HepG2 (cell line): ENCODE measurements at regions not wholly inside any gene's neighbourhood (a gene's known extent, or its start where the extent isn't known, plus 50 kb on each side); places are given as distances from the start of the nearest gene placed in this dataset.

ENCODE experiments used
- ATAC-seq: fragments of 200-7000 bp; cut with Tn5 transposase; 3 replicates; pipeline ENCODE4 v1.9.1; 2020; ENCODE audit warnings: mild to moderate bottlenecking, moderate library complexity
- BruUV-seq: library from RNA; stranded (reverse); fragments of 400-500 nt; replicated peaks from 2 replicates; lab custom pipeline; 2021; lab: Mats Ljungman, UMichigan
- CTCF ChIA-PET: fragments of 300-600 bp; formaldehyde crosslinking; extraction: SDS; loops from one replicate; lab custom pipeline; 2021; ENCODE audit warnings: low total read pairs, inconsistent platforms, low intra/inter-chr PET ratio; lab: Yijun Ruan, JAX
- POLR2A ChIA-PET: fragments of 350-600 bp; sonication (Branson Sonifier 250); formaldehyde crosslinking; loops from one replicate; lab custom pipeline; 2020; ENCODE audit warnings: antibody characterized with exemption, inconsistent platforms; lab: Yijun Ruan, JAX
- DNase-seq: peaks from one replicate; pipeline ENCODE4 v3.0.0-alpha.2; 2015; ENCODE audit warnings: low spot score
- FAIRE-seq: peaks from 3 replicates; lab custom pipeline; 2011; peaks lifted over from hg19 to GRCh38; lab: Jason Lieb, UNC
- H2AFZ ChIP-seq: one replicate; pipeline ENCODE4 v1.6.1; 2011; ENCODE audit warnings: low read length, inconsistent platforms
- H3K27ac ChIP-seq: fragments of 300-600 bp; 3 replicates; pipeline ENCODE4 v1.8.0; 2011; ENCODE audit warnings: mixed run types, mild to moderate bottlenecking, mixed read lengths, low read length, inconsistent platforms; ENCODE audit not compliant: insufficient read depth; ENCODE audit errors: extremely low read length
- H3K27me3 ChIP-seq, 2 experiments: fragments of 200-600 bp in 1 of 2; 2 replicates in 1 of 2; 3 replicates in 1 of 2; pipeline versions ENCODE4 v1.6.0 to v1.8.0; 2011; ENCODE audit warnings: low read length in 2 of 2, mild to moderate bottlenecking in 2 of 2, moderate library complexity in 2 of 2, inconsistent platforms in 1 of 2; ENCODE audit not compliant: insufficient read depth in 2 of 2, control insufficient read depth in 1 of 2
- H3K36me3 ChIP-seq, 2 experiments: fragments of 200-600 bp in 1 of 2; replicated peaks in 1 of 2; 2 replicates in 1 of 2; 3 replicates in 1 of 2; pipeline versions ENCODE4 v1.5.1 to v1.8.0; 2011; ENCODE audit warnings: low read length in 2 of 2, inconsistent platforms in 1 of 2; ENCODE audit not compliant: insufficient read depth in 2 of 2, control insufficient read depth in 1 of 2
- H3K4me1 ChIP-seq: 2 replicates; pipeline ENCODE4 v1.5.1; 2012; ENCODE audit warnings: low read length, inconsistent platforms; ENCODE audit not compliant: insufficient read depth
- H3K4me2 ChIP-seq: 2 replicates; pipeline ENCODE4 v1.6.0; 2011; ENCODE audit warnings: low read depth, low read length, inconsistent platforms
- H3K4me3 ChIP-seq, 3 experiments: fragments of 200-600 bp in 1 of 3; sonication (generic), shearing (Covaris generic) in 1 of 3; replicated peaks in 1 of 3; 2 replicates each; pipeline ENCODE4 v1.5.1; 2011 to 2016; ENCODE audit warnings: low read length in 3 of 3, inconsistent platforms in 2 of 3, low read depth in 2 of 3, mild to moderate bottlenecking in 2 of 3, control low read depth in 1 of 3, mixed read lengths in 1 of 3; ENCODE audit not compliant: insufficient read depth in 1 of 3
- H3K79me2 ChIP-seq: one replicate; pipeline ENCODE4 v1.6.1; 2011; ENCODE audit warnings: low read length, inconsistent platforms; ENCODE audit not compliant: insufficient read depth
- H3K9ac ChIP-seq: 2 replicates; pipeline ENCODE4 v1.6.0; 2011; ENCODE audit warnings: mild to moderate bottlenecking, low read depth, low read length, inconsistent platforms; ENCODE audit not compliant: insufficient read depth
- H3K9me3 ChIP-seq: 2 replicates; pipeline ENCODE4 v1.5.1; 2012; ENCODE audit warnings: mild to moderate bottlenecking, low read length
- H4K20me1 ChIP-seq: 2 replicates; pipeline ENCODE4 v1.6.0; 2011; ENCODE audit warnings: inconsistent platforms, mild to moderate bottlenecking, low read length, moderate library complexity; ENCODE audit not compliant: insufficient read depth
- CENPT ChIP-seq: sonication (generic); formaldehyde crosslinking; IDR thresholded peaks from 2 replicates; pipeline ENCODE4 v1.8.0; 2022; ENCODE audit warnings: low read depth, mild to moderate bottlenecking, moderate library complexity, missing genetic modification reagents
- CREB3 ChIP-seq: sonication (generic); formaldehyde crosslinking; IDR thresholded peaks from 2 replicates; pipeline ENCODE4 v1.5.0; 2020; ENCODE audit warnings: missing genetic modification reagents
- GABPB1 ChIP-seq: IDR thresholded peaks from 2 replicates; pipeline ENCODE4 v1.6.1; 2016; ENCODE audit warnings: mild to moderate bottlenecking, missing genetic modification reagents, moderate library complexity, missing compliant biosample characterization
- HMGXB4 ChIP-seq, 2 experiments: sonication (generic) in 1 of 2; formaldehyde crosslinking in 1 of 2; IDR thresholded peaks; 2 replicates each; pipeline versions ENCODE4 v1.4.0 to v1.6.1; 2018 to 2020; ENCODE audit warnings: missing genetic modification reagents in 2 of 2, borderline replicate concordance in 1 of 2, low read depth in 1 of 2, mild to moderate bottlenecking in 1 of 2, missing biosample characterization in 1 of 2
- HNF4G ChIP-seq, 2 experiments: sonication (generic) in 1 of 2; formaldehyde crosslinking in 1 of 2; IDR thresholded peaks; 2 replicates each; pipeline versions ENCODE4 v1.4.0 to v1.6.1; 2011 to 2020; ENCODE audit warnings: borderline replicate concordance in 2 of 2, low read depth in 2 of 2, mild to moderate bottlenecking in 2 of 2, low read length in 1 of 2, missing genetic modification reagents in 1 of 2, moderate library complexity in 1 of 2
- MED8 ChIP-seq: sonication (generic); formaldehyde crosslinking; IDR thresholded peaks from 2 replicates; pipeline ENCODE4 v1.8.1; 2023; ENCODE audit warnings: mild to moderate bottlenecking, missing genetic modification reagents; ENCODE audit not compliant: insufficient replicate concordance
- SSRP1 ChIP-seq: IDR thresholded peaks from 2 replicates; pipeline ENCODE4 v1.6.1; 2016; ENCODE audit warnings: control low read depth
- STAT6 ChIP-seq: sonication (generic); formaldehyde crosslinking; IDR thresholded peaks from 2 replicates; pipeline ENCODE4 v1.4.0; 2020; ENCODE audit warnings: missing genetic modification reagents, mild to moderate bottlenecking, borderline replicate concordance
- ZBTB42 ChIP-seq: sonication (generic); formaldehyde crosslinking; IDR thresholded peaks from 2 replicates; pipeline ENCODE4 v1.5.0; 2020; ENCODE audit warnings: mild to moderate bottlenecking, missing genetic modification reagents
- ZNF276 ChIP-seq: sonication (generic); formaldehyde crosslinking; IDR thresholded peaks from 2 replicates; pipeline ENCODE4 v1.4.0; 2020; ENCODE audit warnings: mild to moderate bottlenecking, low read depth, missing genetic modification reagents
- ZNF580 ChIP-seq: IDR thresholded peaks from 2 replicates; pipeline ENCODE4 v1.6.1; 2016; ENCODE audit warnings: low read depth, borderline replicate concordance
- ZNF703 ChIP-seq: sonication (generic); formaldehyde crosslinking; IDR thresholded peaks from 2 replicates; pipeline ENCODE4 v1.5.1; 2020; ENCODE audit warnings: missing genetic modification reagents, mild to moderate bottlenecking, moderate library complexity, borderline replicate concordance
- ZNF800 ChIP-seq: sonication (generic); formaldehyde crosslinking; IDR thresholded peaks from 2 replicates; pipeline ENCODE4 v1.4.0; 2020; ENCODE audit warnings: missing genetic modification reagents
- WGBS: methylation state at CpG from one replicate; pipeline ENCODE4 v1.1.6; 2017; ENCODE audit warnings: low lambda C conversion rate; 5-methylcytosine and 5-hydroxymethylcytosine counted together
- in situ Hi-C: cut with HindIII; loops from 2 replicates; pipeline ENCODE4 v1.10.0; 2017; ENCODE audit warnings: low pct_unique_long_range_greater_than_20kb; ENCODE audit not compliant: extremely low pct_ligation_motif_present
- intact Hi-C: fragments of 100-400 bp; cut with micrococcal nuclease; formaldehyde crosslinking; loops from one replicate; pipeline ENCODE4 v1.10.0; 2022; ENCODE audit not compliant: unreplicated experiment

GRCh38 chr6:169092375-169092774 is 161.3 kb downstream of the THBS2 start:
- ChIA-PET CTCF (no interaction called here), POLR2A (no interaction called here)
- Histone ChIP-seq H3K79me2 (no peaks in the 10 kb centered on the region), H3K4me3 (no peak overlapping the region), H3K9ac (no peak overlapping the region), H3K4me2 (no peak overlapping the region), H4K20me1 (no peaks in the 10 kb centered on the region), H3K27ac (no peak overlapping the region), H2AFZ (no peak overlapping the region), H3K4me1 (no peaks in the 10 kb centered on the region), H3K36me3 (no peaks in the 10 kb centered on the region), H3K9me3 (peaks cover 38% of the 10 kb centered on the region), H3K27me3 (peaks cover 0 to 12% of the 10 kb centered on the region in 2 experiments)
- ATAC-seq: no peak
- BruUV-seq: no TSS peak
- in situ Hi-C loops: no loop called here
- WGBS: 2% methylated on average over 3 of the region's 3 CpGs
- FAIRE-seq: no peak
- intact Hi-C loops: no loop called here
- no peak for DNase-seq
- TF ChIP-seq STAT6 (CRISPR knock-in tag) (no peak), ZNF703 (CRISPR knock-in tag) (no peak), ZNF276 (CRISPR knock-in tag) (no peak), ZBTB42 (CRISPR knock-in tag) (no peak), HNF4G (IDR thresholded peaks at IDR 0.05; ENCODE audit: borderline replicate concordance, low read depth, low read length) (no peak), HNF4G (CRISPR knock-in tag; IDR thresholded peaks at IDR 0.05; ENCODE audit: borderline replicate concordance, low read depth) (no peak), HMGXB4 (CRISPR knock-in tag; IDR thresholded peaks at IDR 0.05; ENCODE audit: borderline replicate concordance in 1 of 2, low read depth in 1 of 2) (no peak), MED8 (CRISPR knock-in tag) (no peak), CREB3 (CRISPR knock-in tag) (no peak), ZNF580 (CRISPR knock-in tag) (no peak), ZNF800 (no peak), SSRP1 (CRISPR knock-in tag) (no peak), GABPB1 (no peak), CENPT (no peak)
